Neuron (in vitro differentiated cells): ENCODE measurements at regions not wholly inside any gene's neighbourhood (a gene's known extent, or its start where the extent isn't known, plus 50 kb on each side); places are given as distances from the start of the nearest gene placed in this dataset.

Experiments
- H2AFZ ChIP-seq: one replicate; pipeline ENCODE4 v1.6.1; 2013; ENCODE audit warnings: low read depth, mild to moderate bottlenecking, inconsistent platforms, low read length, moderate library complexity
- H3K27me3 ChIP-seq: one replicate; pipeline ENCODE4 v1.6.1; 2013; ENCODE audit warnings: low read length; ENCODE audit not compliant: insufficient read depth
- H3K36me3 ChIP-seq: one replicate; pipeline ENCODE4 v1.6.1; 2013; ENCODE audit warnings: low read length; ENCODE audit not compliant: insufficient read depth
- H3K4me1 ChIP-seq: one replicate; pipeline ENCODE4 v1.6.1; 2013; ENCODE audit warnings: low read length; ENCODE audit not compliant: insufficient read depth
- H3K4me3 ChIP-seq: 2 replicates; pipeline ENCODE4 v1.5.1; 2013; ENCODE audit warnings: mild to moderate bottlenecking, low read length, moderate library complexity
- H3K9me3 ChIP-seq: one replicate; pipeline ENCODE4 v1.6.1; 2013; ENCODE audit warnings: low read length

DNA sequence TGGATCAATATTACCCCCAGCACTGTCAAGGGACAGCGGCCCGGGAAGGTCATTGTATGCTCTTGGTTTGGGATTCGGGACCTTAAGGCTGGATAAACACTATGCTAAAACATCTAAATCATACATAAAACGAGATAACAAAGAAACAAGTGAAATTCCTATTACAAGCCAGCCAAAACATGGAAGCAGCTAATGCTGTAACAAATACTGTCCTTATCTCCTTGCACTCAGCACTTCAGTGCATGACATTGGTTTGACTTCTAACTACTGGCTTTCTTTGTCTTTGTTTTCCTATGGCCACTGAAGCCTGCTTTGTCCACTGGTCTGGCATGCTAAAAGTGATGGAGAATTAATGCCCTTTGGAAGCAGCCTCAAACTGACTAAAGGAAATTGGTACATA lies 516.4 kb upstream of the DPH6 start:
- Histone ChIP-seq H3K4me3 (no peak overlapping the region), H3K4me1 (no peaks in the 10 kb centered on the region), H2AFZ (no peak overlapping the region), H3K9me3 (no peaks in the 10 kb centered on the region), H3K36me3 (no peaks in the 10 kb centered on the region), H3K27me3 (no peaks in the 10 kb centered on the region)

- Histone ChIP-seq H3K9me3 (no peaks in the 10 kb centered on the region), H3K27me3 (no peaks in the 10 kb centered on the region), H2AFZ (no peak overlapping the region), H3K36me3 (no peaks in the 10 kb centered on the region), H3K4me1 (no peaks in the 10 kb centered on the region), H3K4me3 (no peak overlapping the region)
Observed at GRCh38 chr15:36066757-36067156, 512.7 kb upstream of the CDIN1 start.

DNA sequence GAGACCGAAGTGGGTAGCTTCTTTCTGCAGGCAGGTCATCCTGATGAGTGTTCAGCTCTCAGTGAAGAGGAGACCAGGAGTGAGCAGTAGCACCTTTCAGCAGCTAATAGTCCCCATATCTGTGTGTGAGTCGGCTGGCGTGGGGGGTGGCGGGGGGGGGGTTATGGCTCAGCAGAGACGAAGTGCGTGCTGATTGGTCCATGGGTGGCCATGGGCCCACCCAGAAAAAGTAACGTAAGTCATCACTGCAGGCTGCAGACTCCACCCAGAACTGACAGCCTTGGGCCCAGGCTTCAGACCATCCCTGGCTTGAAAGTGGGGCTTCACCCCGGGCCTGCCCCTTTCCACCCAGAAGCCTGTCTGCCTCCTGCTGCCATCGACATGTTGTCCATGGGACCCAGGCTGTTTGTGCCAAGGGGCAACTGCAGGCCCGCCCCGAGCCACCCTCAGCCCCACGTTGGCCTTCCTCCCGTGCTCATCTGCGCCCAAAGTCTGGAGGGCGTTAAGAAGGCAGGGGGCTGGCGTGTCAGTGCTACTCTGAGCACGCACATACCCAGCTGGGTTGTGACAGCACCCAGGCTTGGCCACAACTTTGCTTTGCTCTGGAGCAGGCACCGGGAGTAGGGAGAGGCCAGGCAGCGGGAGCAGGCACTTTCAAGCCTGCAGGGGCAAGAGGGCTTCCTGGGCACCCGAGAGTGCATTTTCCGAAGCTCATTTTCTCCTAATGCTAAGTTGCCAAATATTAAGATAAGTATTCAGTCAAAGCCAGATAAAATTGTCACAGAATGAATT lies 511.7 kb upstream of the CDIN1 start:
- Histone ChIP-seq H3K27me3 (no peaks in the 10 kb centered on the region), H3K9me3 (no peaks in the 10 kb centered on the region), H3K4me1 (no peaks in the 10 kb centered on the region), H2AFZ (no peak overlapping the region), H3K4me3 (no peak overlapping the region), H3K36me3 (no peaks in the 10 kb centered on the region)

DNA sequence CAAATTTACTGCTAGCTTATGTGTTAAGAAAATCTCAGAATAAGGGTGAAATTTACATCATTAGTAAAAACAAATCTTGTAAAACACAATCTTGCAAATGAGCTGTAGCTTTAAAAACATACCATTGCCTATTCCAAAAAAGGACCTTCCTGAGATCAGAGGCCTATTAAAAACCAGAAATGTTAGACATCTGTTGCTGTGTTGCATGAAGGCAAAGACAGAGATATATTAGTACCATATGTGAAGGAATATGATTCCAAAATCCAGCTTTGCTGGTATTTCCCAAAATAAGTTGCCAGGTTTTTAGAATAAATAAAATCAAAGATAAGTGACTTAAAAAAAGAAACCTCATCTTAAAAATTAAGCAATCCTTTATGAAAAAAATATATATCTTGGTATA lies 504.1 kb upstream of the CDIN1 start:
- Histone ChIP-seq H3K4me1 (no peaks in the 10 kb centered on the region), H2AFZ (no peak overlapping the region), H3K9me3 (no peaks in the 10 kb centered on the region), H3K36me3 (no peaks in the 10 kb centered on the region), H3K27me3 (no peaks in the 10 kb centered on the region), H3K4me3 (no peak overlapping the region)

DNA sequence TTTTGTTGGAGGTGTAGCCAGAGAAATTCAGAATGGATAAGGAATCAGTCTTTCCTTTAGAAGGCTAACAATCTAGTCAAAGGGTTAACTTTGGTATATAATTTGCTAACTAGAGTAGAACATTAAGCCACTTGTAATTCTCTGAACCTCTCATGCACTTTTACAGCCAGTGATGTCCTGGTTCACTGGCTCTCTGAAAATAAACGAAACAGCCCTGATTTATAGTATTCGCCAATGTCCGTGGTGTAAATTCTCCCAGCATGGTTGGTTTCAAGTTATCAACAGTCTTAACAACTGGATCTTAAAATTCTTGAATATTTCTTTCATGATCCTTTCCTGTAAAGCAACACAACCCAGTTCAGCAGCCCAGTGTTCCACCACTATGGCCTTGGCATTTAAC lies 500.4 kb upstream of the CDIN1 start:
- H3K4me1 ChIP-seq, result no peaks in the 10 kb centered on the region
- no peaks in the 10 kb centered on the region for H3K27me3 ChIP-seq
- H3K4me3 ChIP-seq, result no peak overlapping the region
- H2AFZ ChIP-seq, result no peak overlapping the region
- H3K9me3 ChIP-seq, result no peaks in the 10 kb centered on the region
- no peaks in the 10 kb centered on the region for H3K36me3 ChIP-seq

GRCh38 chr15:36080759-36081158 lies 498.7 kb upstream of the CDIN1 start:
- Histone ChIP-seq H3K36me3 (no peaks in the 10 kb centered on the region), H3K4me1 (no peaks in the 10 kb centered on the region), H3K27me3 (no peaks in the 10 kb centered on the region), H2AFZ (no peak overlapping the region), H3K9me3 (peaks cover 2% of the 10 kb centered on the region), H3K4me3 (no peak overlapping the region)

DNA sequence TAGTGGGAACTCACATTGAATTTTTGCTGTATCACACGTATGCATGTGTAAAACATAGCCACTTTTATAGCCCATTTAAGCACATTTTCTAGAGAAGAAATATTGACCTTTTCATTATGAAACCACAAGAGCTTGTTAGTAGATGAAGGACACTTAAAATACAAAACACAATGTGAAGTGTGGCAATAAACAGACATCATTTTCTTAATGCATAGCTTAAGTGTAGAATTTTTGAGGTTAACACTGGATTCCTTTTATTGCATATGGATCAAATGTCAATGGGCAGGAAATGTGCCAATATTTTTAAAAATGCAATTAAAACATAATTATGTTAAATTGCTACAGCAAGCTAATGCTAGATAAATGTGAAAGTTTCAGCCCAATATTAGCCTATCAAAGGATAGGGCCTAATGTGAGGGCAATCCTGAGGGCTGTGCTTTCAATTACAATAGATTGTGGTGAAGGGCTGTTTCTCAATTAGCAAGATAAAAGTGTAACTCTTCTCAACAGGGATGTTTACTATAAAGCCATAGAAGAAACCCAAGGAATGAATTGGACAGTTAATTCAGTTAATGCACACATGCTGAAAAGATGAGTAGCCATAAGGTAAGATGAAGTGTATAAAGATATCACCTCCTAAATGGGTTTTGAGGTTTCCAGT lies 489.0 kb upstream of the CDIN1 start:
- Histone ChIP-seq H2AFZ (no peak overlapping the region), H3K36me3 (no peaks in the 10 kb centered on the region), H3K9me3 (no peaks in the 10 kb centered on the region), H3K4me3 (no peak overlapping the region), H3K27me3 (no peaks in the 10 kb centered on the region), H3K4me1 (no peaks in the 10 kb centered on the region)

DNA sequence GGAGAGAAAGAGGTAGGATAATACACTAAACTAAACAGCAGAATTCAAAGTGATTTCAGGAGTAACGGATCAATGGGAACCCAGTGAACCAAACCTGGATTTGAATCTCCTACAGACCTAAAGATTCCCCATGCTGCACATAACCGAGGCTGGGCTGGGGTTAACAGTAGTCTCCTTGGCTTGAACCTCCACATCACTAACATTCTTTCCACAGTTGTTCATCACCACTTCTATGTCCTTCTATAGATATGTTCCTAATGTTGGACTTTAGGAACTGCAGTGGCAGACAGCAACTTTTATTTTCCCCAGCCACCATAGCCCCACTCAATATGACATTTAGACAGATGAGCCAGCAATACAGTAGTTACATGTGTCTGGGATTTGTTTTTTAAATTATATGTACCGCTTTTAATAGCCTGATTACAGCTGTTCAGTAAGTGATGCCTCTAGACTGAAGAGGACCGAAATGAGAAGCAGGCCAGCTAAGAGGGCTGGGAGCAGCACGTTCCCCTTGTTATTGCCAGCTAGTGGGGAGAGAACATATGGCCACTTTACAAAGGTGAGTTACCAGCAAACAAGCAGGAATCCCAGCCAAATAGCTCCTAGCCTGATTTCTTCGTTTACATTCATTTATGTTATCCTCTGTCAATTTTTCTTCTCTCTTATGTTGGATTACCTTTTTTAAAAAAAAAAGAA lies 472.6 kb upstream of the CDIN1 start:
- no peak overlapping the region for H3K4me3 ChIP-seq
- no peaks in the 10 kb centered on the region for H3K9me3 ChIP-seq
- H3K4me1 ChIP-seq, result no peaks in the 10 kb centered on the region
- no peak overlapping the region for H2AFZ ChIP-seq
- H3K36me3 ChIP-seq, result no peaks in the 10 kb centered on the region
- no peaks in the 10 kb centered on the region for H3K27me3 ChIP-seq

DNA sequence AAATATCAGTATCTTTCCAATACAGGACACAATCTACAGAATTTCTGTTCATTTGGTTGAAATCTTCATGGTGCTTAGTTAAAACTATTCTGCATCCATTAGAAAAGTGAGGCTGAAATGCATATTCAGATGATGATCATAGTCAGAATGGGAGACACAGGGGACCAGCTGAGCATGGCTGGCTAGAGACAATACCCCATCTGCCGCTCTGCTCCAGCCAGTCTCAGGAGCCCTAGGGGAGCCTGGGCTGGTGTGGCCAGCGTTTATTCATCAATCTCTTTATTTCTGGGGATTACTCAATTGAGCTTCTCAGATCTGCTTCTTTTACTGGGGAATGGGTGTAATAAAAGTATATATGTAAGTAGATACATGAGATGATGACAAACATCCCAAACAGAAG lies 470.9 kb upstream of the CDIN1 start:
- no peaks in the 10 kb centered on the region for H3K36me3 ChIP-seq
- no peaks in the 10 kb centered on the region for H3K9me3 ChIP-seq
- H3K27me3 ChIP-seq, result no peaks in the 10 kb centered on the region
- no peak overlapping the region for H3K4me3 ChIP-seq
- no peaks in the 10 kb centered on the region for H3K4me1 ChIP-seq
- H2AFZ ChIP-seq, result no peak overlapping the region

GRCh38 chr15:36109943-36110658 lies 469.3 kb upstream of the CDIN1 start:
- Histone ChIP-seq H3K4me3 (no peak overlapping the region), H2AFZ (no peak overlapping the region), H3K9me3 (no peaks in the 10 kb centered on the region), H3K4me1 (no peaks in the 10 kb centered on the region), H3K27me3 (no peaks in the 10 kb centered on the region), H3K36me3 (no peaks in the 10 kb centered on the region)

DNA sequence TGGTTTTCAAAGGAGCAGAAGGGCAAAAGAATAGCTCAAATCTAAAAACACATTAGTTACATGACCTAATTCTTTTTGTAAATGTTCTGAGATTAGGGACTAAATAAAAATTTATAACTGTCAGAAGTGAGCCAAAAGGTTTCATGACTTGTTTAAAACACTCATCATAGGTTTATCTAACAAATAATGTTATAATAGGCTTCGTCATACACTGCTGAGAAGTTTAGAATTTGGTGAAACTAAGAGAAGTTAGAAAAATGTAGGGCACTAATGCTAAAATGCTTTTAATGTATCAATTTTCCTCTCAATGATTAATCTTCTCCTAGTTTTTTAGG lies 468.8 kb upstream of the CDIN1 start:
- no peak overlapping the region for H2AFZ ChIP-seq
- H3K4me1 ChIP-seq, result no peaks in the 10 kb centered on the region
- H3K27me3 ChIP-seq, result no peaks in the 10 kb centered on the region
- H3K4me3 ChIP-seq, result no peak overlapping the region
- H3K9me3 ChIP-seq, result no peaks in the 10 kb centered on the region
- H3K36me3 ChIP-seq, result no peaks in the 10 kb centered on the region

DNA sequence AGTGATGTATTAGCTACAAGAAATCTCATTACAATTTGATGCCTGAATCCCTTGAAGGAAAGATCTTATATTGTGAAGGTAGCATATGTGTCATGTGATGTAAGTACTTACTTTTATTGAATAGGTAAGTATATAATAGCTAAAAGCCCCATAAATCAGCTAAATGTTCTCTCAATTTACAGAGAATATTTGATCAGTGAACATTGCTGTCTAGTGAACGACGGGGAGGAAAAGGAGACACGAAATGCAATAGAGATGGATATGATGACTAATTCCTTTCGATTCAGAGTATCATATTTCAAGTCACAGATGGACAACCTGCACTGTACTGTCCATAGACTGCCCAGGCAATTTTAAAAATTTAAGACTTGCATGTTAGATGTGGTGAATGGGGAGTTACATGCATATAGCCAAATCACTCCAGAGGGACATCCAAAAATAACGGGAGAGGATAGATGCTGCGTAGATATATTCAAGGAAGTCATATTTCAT lies 462.1 kb upstream of the CDIN1 start:
- no peak overlapping the region for H3K4me3 ChIP-seq
- no peaks in the 10 kb centered on the region for H3K27me3 ChIP-seq
- H3K4me1 ChIP-seq, result no peaks in the 10 kb centered on the region
- H3K9me3 ChIP-seq, result no peaks in the 10 kb centered on the region
- H2AFZ ChIP-seq, result no peak overlapping the region
- no peaks in the 10 kb centered on the region for H3K36me3 ChIP-seq

DNA sequence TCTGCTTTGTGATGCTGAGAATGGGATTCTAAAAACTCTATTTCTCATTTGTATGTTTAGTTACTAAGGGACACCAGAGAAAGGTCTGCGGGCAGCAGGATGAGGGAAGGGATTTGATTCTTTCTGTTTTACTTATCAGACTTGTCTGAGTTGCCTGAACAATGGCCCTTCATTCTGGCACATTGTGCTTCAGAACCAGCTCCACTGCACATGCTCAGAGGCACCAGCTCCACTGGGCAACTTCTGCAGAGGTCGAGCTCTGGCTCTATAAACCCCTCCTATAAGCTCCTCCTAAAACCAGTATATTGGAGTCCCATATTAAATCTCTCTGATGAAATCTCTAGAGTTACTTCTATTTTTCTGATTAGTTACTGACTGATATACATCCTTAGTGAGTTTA lies 453.2 kb upstream of the CDIN1 start:
- Histone ChIP-seq H3K4me1 (peaks cover 3% of the 10 kb centered on the region), H3K9me3 (no peaks in the 10 kb centered on the region), H3K36me3 (no peaks in the 10 kb centered on the region), H3K4me3 (no peak overlapping the region), H3K27me3 (no peaks in the 10 kb centered on the region), H2AFZ (peak overlapping the region; percentile 43)
